ENCODE measurements at regions not wholly inside any gene's neighbourhood (a gene's known extent, or its start where the extent isn't known, plus 50 kb on each side); places are given as distances from the start of the nearest gene placed in this dataset.

DNA sequence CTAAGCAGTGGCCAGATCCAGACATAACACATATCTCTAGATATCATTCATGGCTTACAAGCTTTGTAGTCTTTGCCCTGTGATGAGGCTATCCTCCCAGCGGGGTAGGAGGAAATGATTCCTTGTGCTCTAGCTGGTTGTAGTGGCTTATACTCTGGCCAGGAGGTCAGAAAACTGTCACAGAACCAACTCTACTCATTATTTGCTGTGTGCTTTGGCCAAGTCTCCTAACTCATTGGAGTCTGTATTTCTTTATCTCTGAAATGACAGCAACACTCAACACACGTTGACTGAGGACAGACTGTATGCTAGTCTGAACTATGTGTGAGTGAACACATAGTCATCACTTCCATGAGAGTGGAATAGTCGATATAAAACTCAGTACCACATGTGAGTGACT is 116.7 kb upstream of the F3 start:
- no peak for TF ChIP-seq EZH2 (IDR thresholded peaks at IDR 0.05)
- TF ChIP-seq, protein P1, sequence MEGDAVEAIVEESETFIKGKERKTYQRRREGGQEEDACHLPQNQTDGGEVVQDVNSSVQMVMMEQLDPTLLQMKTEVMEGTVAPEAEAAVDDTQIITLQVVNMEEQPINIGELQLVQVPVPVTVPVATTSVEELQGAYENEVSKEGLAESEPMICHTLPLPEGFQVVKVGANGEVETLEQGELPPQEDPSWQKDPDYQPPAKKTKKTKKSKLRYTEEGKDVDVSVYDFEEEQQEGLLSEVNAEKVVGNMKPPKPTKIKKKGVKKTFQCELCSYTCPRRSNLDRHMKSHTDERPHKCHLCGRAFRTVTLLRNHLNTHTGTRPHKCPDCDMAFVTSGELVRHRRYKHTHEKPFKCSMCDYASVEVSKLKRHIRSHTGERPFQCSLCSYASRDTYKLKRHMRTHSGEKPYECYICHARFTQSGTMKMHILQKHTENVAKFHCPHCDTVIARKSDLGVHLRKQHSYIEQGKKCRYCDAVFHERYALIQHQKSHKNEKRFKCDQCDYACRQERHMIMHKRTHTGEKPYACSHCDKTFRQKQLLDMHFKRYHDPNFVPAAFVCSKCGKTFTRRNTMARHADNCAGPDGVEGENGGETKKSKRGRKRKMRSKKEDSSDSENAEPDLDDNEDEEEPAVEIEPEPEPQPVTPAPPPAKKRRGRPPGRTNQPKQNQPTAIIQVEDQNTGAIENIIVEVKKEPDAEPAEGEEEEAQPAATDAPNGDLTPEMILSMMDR (IDR thresholded peaks at IDR 0.05), result no peak
- no peak for TF ChIP-seq EZH2phosphoT487 (IDR thresholded peaks at IDR 0.05)
